Esophagus squamous epithelium (tissue), 4 donors: ENCODE measurements at regions not wholly inside any gene's neighbourhood (a gene's known extent, or its start where the extent isn't known, plus 50 kb on each side); places are given as distances from the start of the nearest gene placed in this dataset.

Experiments used
- POLR2A ChIP-seq, 4 donors: fragments of 450-650 bp; IDR thresholded peaks; one replicate each; pipeline ENCODE4 v1.6.1; 2017; ENCODE audit warnings: antibody characterized with exemption in 4 of 4, mild to moderate bottlenecking in 4 of 4, moderate library complexity in 3 of 4
- TF ChIP-seq, protein P1 (sequence below), 6 experiments: fragments of 450-650 bp in 4 of 6; fragments of 200-600 bp in 2 of 6; sonication (generic) in 2 of 6; IDR thresholded peaks; one replicate each; pipeline ENCODE4 v1.5.1; 2016 to 2019; ENCODE audit warnings: antibody characterized with exemption in 6 of 6, mild to moderate bottlenecking in 4 of 6, moderate library complexity in 4 of 6

GRCh38 chr2:5093518-5093917, 598.7 kb upstream of the SOX11 start:
- TF ChIP-seq, protein P1, sequence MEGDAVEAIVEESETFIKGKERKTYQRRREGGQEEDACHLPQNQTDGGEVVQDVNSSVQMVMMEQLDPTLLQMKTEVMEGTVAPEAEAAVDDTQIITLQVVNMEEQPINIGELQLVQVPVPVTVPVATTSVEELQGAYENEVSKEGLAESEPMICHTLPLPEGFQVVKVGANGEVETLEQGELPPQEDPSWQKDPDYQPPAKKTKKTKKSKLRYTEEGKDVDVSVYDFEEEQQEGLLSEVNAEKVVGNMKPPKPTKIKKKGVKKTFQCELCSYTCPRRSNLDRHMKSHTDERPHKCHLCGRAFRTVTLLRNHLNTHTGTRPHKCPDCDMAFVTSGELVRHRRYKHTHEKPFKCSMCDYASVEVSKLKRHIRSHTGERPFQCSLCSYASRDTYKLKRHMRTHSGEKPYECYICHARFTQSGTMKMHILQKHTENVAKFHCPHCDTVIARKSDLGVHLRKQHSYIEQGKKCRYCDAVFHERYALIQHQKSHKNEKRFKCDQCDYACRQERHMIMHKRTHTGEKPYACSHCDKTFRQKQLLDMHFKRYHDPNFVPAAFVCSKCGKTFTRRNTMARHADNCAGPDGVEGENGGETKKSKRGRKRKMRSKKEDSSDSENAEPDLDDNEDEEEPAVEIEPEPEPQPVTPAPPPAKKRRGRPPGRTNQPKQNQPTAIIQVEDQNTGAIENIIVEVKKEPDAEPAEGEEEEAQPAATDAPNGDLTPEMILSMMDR (IDR thresholded peaks at IDR 0.05): no peak
- no peak for TF ChIP-seq POLR2A (IDR thresholded peaks at IDR 0.05)
